ENCODE measurements at regions not wholly inside any gene's neighbourhood (a gene's known extent, or its start where the extent isn't known, plus 50 kb on each side); places are given as distances from the start of the nearest gene placed in this dataset.

- no peak overlapping the region for H3K27ac ChIP-seq (ENCODE audit: low read length)
- no peak overlapping the region for H3K4me2 ChIP-seq (ENCODE audit: low read length)
- no peaks in the 10 kb centered on the region for H3K9me2 ChIP-seq (ENCODE audit: insufficient read depth, low read length)
- H3K79me2 ChIP-seq (replicated peaks; ENCODE audit: insufficient read depth, low read length): no peaks in the 10 kb centered on the region
- no peaks in the 10 kb centered on the region for H4K20me1 ChIP-seq (ENCODE audit: insufficient read depth)
- no peak overlapping the region for H2AFZ ChIP-seq (ENCODE audit: low read depth, low read length)
- no peak overlapping the region for H3K4me3 ChIP-seq (ENCODE audit: low read length)
- no peak for TF ChIP-seq POLR2AphosphoS5 (IDR thresholded peaks at IDR 0.05)
- TF ChIP-seq RAD21 (conservative IDR thresholded peaks at IDR 0.05): no peak
- TF ChIP-seq TAF1 (IDR thresholded peaks at IDR 0.05; ENCODE audit: low read depth): no peak
- no peak for TF ChIP-seq CTCF (IDR thresholded peaks at IDR 0.05; ENCODE audit: poor library complexity, severe bottlenecking)
- no peak for TF ChIP-seq EP300 (conservative IDR thresholded peaks at IDR 0.05; ENCODE audit: poor library complexity, severe bottlenecking)
- TF ChIP-seq EZH2 (IDR thresholded peaks at IDR 0.05; ENCODE audit: borderline replicate concordance, insufficient read depth, low read length, poor library complexity, severe bottlenecking): no peak
- TF ChIP-seq REST (IDR thresholded peaks at IDR 0.05; ENCODE audit: borderline replicate concordance): no peak
- TF ChIP-seq MXI1 (conservative IDR thresholded peaks at IDR 0.05; ENCODE audit: poor library complexity, severe bottlenecking): no peak
- no peak for TF ChIP-seq SMC3 (conservative IDR thresholded peaks at IDR 0.05; ENCODE audit: poor library complexity)
- no peaks in the 10 kb centered on the region for H3K27me3 ChIP-seq (ENCODE audit: insufficient read depth, low read depth, low read length)
- H3K9me3 ChIP-seq (ENCODE audit: low read length): no peaks in the 10 kb centered on the region
- no peaks in the 10 kb centered on the region for H3K36me3 ChIP-seq (ENCODE audit: insufficient read depth, low read length)
- no peak overlapping the region for H3K9ac ChIP-seq (ENCODE audit: low read length)
- no peaks in the 10 kb centered on the region for H3F3A ChIP-seq (ENCODE audit: insufficient read depth, low read length, poor library complexity, severe bottlenecking)
These were observed 198.6 kb downstream of the HAUS1 start for GRCh38 chr18:46302528-46303485.

GRCh38 chr18:46310258-46310657 lies 206.1 kb downstream of the HAUS1 start:
- Histone ChIP-seq H3K79me2 (replicated peaks; ENCODE audit: insufficient read depth, low read length) (no peaks in the 10 kb centered on the region), H3K9ac (ENCODE audit: low read length) (no peak overlapping the region), H3K36me3 (ENCODE audit: insufficient read depth, low read length) (no peaks in the 10 kb centered on the region), H3K4me2 (ENCODE audit: low read length) (no peak overlapping the region), H3K9me3 (ENCODE audit: low read length) (peaks cover 4% of the 10 kb centered on the region), H3K27me3 (ENCODE audit: insufficient read depth, low read depth, low read length) (no peaks in the 10 kb centered on the region), H3F3A (ENCODE audit: insufficient read depth, low read length, poor library complexity, severe bottlenecking) (no peaks in the 10 kb centered on the region), H3K27ac (ENCODE audit: low read length) (no peak overlapping the region), H4K20me1 (ENCODE audit: insufficient read depth) (no peaks in the 10 kb centered on the region), H2AFZ (ENCODE audit: low read depth, low read length) (no peak overlapping the region), H3K9me2 (ENCODE audit: insufficient read depth, low read length) (no peaks in the 10 kb centered on the region), H3K4me3 (ENCODE audit: low read length) (no peak overlapping the region)
- no peak for TF ChIP-seq EZH2 (IDR thresholded peaks at IDR 0.05; ENCODE audit: borderline replicate concordance, insufficient read depth, low read length, poor library complexity, severe bottlenecking)
- TF ChIP-seq MXI1 (conservative IDR thresholded peaks at IDR 0.05; ENCODE audit: poor library complexity, severe bottlenecking): no peak
- TF ChIP-seq CTCF (IDR thresholded peaks at IDR 0.05; ENCODE audit: poor library complexity, severe bottlenecking): no peak
- TF ChIP-seq REST (IDR thresholded peaks at IDR 0.05; ENCODE audit: borderline replicate concordance): no peak
- no peak for TF ChIP-seq POLR2AphosphoS5 (IDR thresholded peaks at IDR 0.05)
- TF ChIP-seq SMC3 (conservative IDR thresholded peaks at IDR 0.05; ENCODE audit: poor library complexity): no peak
- no peak for TF ChIP-seq RAD21 (conservative IDR thresholded peaks at IDR 0.05)
- no peak for TF ChIP-seq EP300 (conservative IDR thresholded peaks at IDR 0.05; ENCODE audit: poor library complexity, severe bottlenecking)
- no peak for TF ChIP-seq TAF1 (IDR thresholded peaks at IDR 0.05; ENCODE audit: low read depth)

Measured in neural cell (in vitro differentiated cells).